ENCODE measurements at regions not wholly inside any gene's neighbourhood (a gene's known extent, or its start where the extent isn't known, plus 50 kb on each side); places are given as distances from the start of the nearest gene placed in this dataset.

GRCh38 chr15:66625531-66625930, 59.7 kb upstream of the LCTL start:
- TF ChIP-seq POLR2AphosphoS5 (IDR thresholded peaks at IDR 0.05) (no peak), POLR2A (IDR thresholded peaks at IDR 0.05) (no peak)
